GM12878 (cell line): ENCODE measurements at regions not wholly inside any gene's neighbourhood (a gene's known extent, or its start where the extent isn't known, plus 50 kb on each side); places are given as distances from the start of the nearest gene placed in this dataset.

Experiments
- ATAC-seq: fragments of 200-7000 bp; cut with Tn5 transposase; 3 replicates; pipeline ENCODE4 v1.9.1; 2020; ENCODE audit warnings: mild to moderate bottlenecking, moderate library complexity
- BruUV-seq: library from RNA; stranded (reverse); fragments of 400-500 nt; replicated peaks from 2 replicates; lab custom pipeline; 2021; lab: Mats Ljungman, UMichigan
- CTCF ChIA-PET: fragments of 300-600 bp; sonication (Branson Sonifier 250); formaldehyde crosslinking; extraction: SDS; loops from one replicate; lab custom pipeline; 2021; ENCODE audit warnings: inconsistent platforms; lab: Yijun Ruan, JAX
- POLR2A ChIA-PET: fragments of 350-600 bp; formaldehyde crosslinking; extraction: SDS; loops from one replicate; lab custom pipeline; 2021; ENCODE audit warnings: inconsistent platforms; lab: Charles Lee
- RAD21 ChIA-PET: fragments of 300-600 bp; sonication (Branson Sonifier 250); formaldehyde crosslinking; loops from one replicate; lab custom pipeline; 2023; ENCODE audit warnings: antibody characterized with exemption; ENCODE audit not compliant: unreplicated experiment; lab: Charles Lee
- SMC1A ChIA-PET: fragments of 300-600 bp; sonication (Branson Sonifier 250); formaldehyde crosslinking; loops from one replicate; lab custom pipeline; 2023; ENCODE audit not compliant: unreplicated experiment, uncharacterized antibody; lab: Charles Lee
- DNase-seq: peaks from one replicate; pipeline ENCODE4 v3.0.0-alpha.2; 2011; ENCODE audit warnings: low read depth, low spot score
- FAIRE-seq: peaks from 3 replicates; lab custom pipeline; 2011; peaks lifted over from hg19 to GRCh38; lab: Jason Lieb, UNC
- H2AFZ ChIP-seq: 2 replicates; pipeline ENCODE4 v1.6.0; 2011; ENCODE audit warnings: low read depth, low read length, control low read depth; ENCODE audit not compliant: control insufficient read depth
- H3K27ac ChIP-seq: 2 replicates; pipeline ENCODE4 v1.5.1; 2011; ENCODE audit warnings: control low read depth; ENCODE audit not compliant: control insufficient read depth, insufficient read depth
- H3K27me3 ChIP-seq, 2 experiments: replicated peaks in 1 of 2; 2 replicates each; pipeline versions ENCODE4 v1.6.0 to v1.6.1; 2011; ENCODE audit warnings: low read length in 1 of 2; ENCODE audit not compliant: control insufficient read depth in 2 of 2, insufficient read depth in 2 of 2
- H3K36me3 ChIP-seq, 2 experiments: 2 replicates each; pipeline ENCODE4 v1.5.1; 2011; ENCODE audit warnings: low read length in 1 of 2; ENCODE audit not compliant: control insufficient read depth in 2 of 2, insufficient read depth in 2 of 2
- H3K4me1 ChIP-seq: 2 replicates; pipeline ENCODE4 v1.6.1; 2011; ENCODE audit warnings: mild to moderate bottlenecking, low read length, moderate library complexity, mixed read lengths; ENCODE audit not compliant: control insufficient read depth, insufficient read depth
- H3K4me2 ChIP-seq: 2 replicates; pipeline ENCODE4 v1.6.0; 2011; ENCODE audit warnings: control low read depth; ENCODE audit not compliant: control insufficient read depth, insufficient read depth
- H3K4me3 ChIP-seq: fragments of 200-600 bp; sonication (generic); 2 replicates; pipeline ENCODE4 v1.5.1; 2016
- H3K79me2 ChIP-seq: 2 replicates; pipeline ENCODE4 v1.6.0; 2011; ENCODE audit warnings: low read length; ENCODE audit not compliant: control insufficient read depth, insufficient read depth
- H3K9ac ChIP-seq: 2 replicates; pipeline ENCODE4 v1.8.0; 2011; ENCODE audit warnings: low read length, control low read depth, mixed read lengths; ENCODE audit not compliant: control insufficient read depth, insufficient read depth
- H3K9me3 ChIP-seq: replicated peaks from 3 replicates; pipeline ENCODE4 v1.5.1; 2011; ENCODE audit warnings: mild to moderate bottlenecking, low read length; ENCODE audit not compliant: control insufficient read depth, insufficient read depth
- H4K20me1 ChIP-seq: 2 replicates; pipeline ENCODE4 v1.6.0; 2011; ENCODE audit not compliant: control insufficient read depth, insufficient read depth
- ATF7 ChIP-seq: fragments of 450-650 bp; IDR thresholded peaks from 2 replicates; pipeline ENCODE4 v1.6.1; 2016; ENCODE audit warnings: low read depth, mild to moderate bottlenecking
- BRCA1 ChIP-seq: IDR thresholded peaks from 2 replicates; pipeline ENCODE4 v1.6.1; 2011; ENCODE audit warnings: low read depth, low read length, improper control_type of control experiment
- CEBPZ ChIP-seq: fragments of 150-350 bp; IDR thresholded peaks from 2 replicates; pipeline ENCODE4 v1.6.1; 2016; ENCODE audit warnings: low read depth, low read length
- CHD2 ChIP-seq: IDR thresholded peaks from 2 replicates; pipeline ENCODE4 v1.6.1; 2011; ENCODE audit warnings: low read depth, low read length, improper control_type of control experiment, borderline replicate concordance
- FOXK2 ChIP-seq: fragments of 450-650 bp; IDR thresholded peaks from 2 replicates; pipeline ENCODE4 v1.6.1; 2017; ENCODE audit warnings: mild to moderate bottlenecking, moderate library complexity
- IRF4 ChIP-seq: IDR thresholded peaks from 2 replicates; pipeline ENCODE4 v1.6.1; 2011; ENCODE audit warnings: low read depth, low read length
- POU2F2 ChIP-seq: IDR thresholded peaks from 3 replicates; pipeline ENCODE4 v1.6.1; 2011; ENCODE audit warnings: low read depth, mild to moderate bottlenecking, low read length, borderline replicate concordance
- WGBS: methylation state at CpG from one replicate; pipeline ENCODE4 v1.1.6; 2016; ENCODE audit warnings: low lambda C conversion rate; ENCODE audit not compliant: insufficient replicate concordance, insufficient coverage; ENCODE audit errors: missing lambda C conversion rate; 5-methylcytosine and 5-hydroxymethylcytosine counted together
- in situ Hi-C: fragments of 300-500 bp; cut with MboI; formaldehyde crosslinking; loops from 9 replicates; pipeline ENCODE4 v1.14.3; 2018; ENCODE audit warnings: mixed read lengths
- intact Hi-C: fragments of 100-400 bp; cut with micrococcal nuclease; formaldehyde crosslinking; loops from one replicate; pipeline ENCODE4 v1.14.2; 2022; ENCODE audit not compliant: unreplicated experiment
- TF ChIP-seq, protein P1 (sequence below): IDR thresholded peaks from 2 replicates; pipeline ENCODE4 v1.6.1; 2012; ENCODE audit warnings: low read depth, low read length, improper control_type of control experiment
- TF ChIP-seq, protein P2 (sequence below): fragments of 450-650 bp; IDR thresholded peaks from 2 replicates; pipeline ENCODE4 v1.6.1; 2017; ENCODE audit warnings: mild to moderate bottlenecking, low read depth, inconsistent platforms; ENCODE audit not compliant: poor library complexity, severe bottlenecking
- TF ChIP-seq, protein P3 (sequence below): fragments of 450-650 bp; IDR thresholded peaks from 2 replicates; pipeline ENCODE4 v1.6.1; 2016; ENCODE audit warnings: mild to moderate bottlenecking

GRCh38 chr16:47984669-47985068 lies 171.1 kb downstream of the ABCC12 start:
- BruUV-seq, result no TSS peak
- H3K4me3 ChIP-seq, result no peak overlapping the region
- CTCF ChIA-PET, result no interaction called here
- H3K36me3 ChIP-seq, result no peaks in the 10 kb centered on the region
- no peaks in the 10 kb centered on the region for H3K9me3 ChIP-seq
- TF ChIP-seq, protein P1, sequence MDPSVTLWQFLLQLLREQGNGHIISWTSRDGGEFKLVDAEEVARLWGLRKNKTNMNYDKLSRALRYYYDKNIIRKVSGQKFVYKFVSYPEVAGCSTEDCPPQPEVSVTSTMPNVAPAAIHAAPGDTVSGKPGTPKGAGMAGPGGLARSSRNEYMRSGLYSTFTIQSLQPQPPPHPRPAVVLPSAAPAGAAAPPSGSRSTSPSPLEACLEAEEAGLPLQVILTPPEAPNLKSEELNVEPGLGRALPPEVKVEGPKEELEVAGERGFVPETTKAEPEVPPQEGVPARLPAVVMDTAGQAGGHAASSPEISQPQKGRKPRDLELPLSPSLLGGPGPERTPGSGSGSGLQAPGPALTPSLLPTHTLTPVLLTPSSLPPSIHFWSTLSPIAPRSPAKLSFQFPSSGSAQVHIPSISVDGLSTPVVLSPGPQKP, result no peak
- no peak for TF ChIP-seq POU2F2
- no peak overlapping the region for H3K9ac ChIP-seq
- no peak for DNase-seq
- no peaks in the 10 kb centered on the region for H3K4me1 ChIP-seq
- H4K20me1 ChIP-seq, result no peaks in the 10 kb centered on the region
- intact Hi-C loops (no loop called here), in situ Hi-C loops (no loop called here)
- H2AFZ ChIP-seq, result no peak overlapping the region
- SMC1A ChIA-PET, result no interaction called here
- FAIRE-seq, result no peak
- H3K27ac ChIP-seq, result no peak overlapping the region
- POLR2A ChIA-PET, result no interaction called here
- no peak for ATAC-seq
- H3K79me2 ChIP-seq, result no peaks in the 10 kb centered on the region
- RAD21 ChIA-PET, result no interaction called here
- H3K4me2 ChIP-seq, result no peak overlapping the region
- H3K27me3 ChIP-seq, result no peaks in the 10 kb centered on the region

DNA sequence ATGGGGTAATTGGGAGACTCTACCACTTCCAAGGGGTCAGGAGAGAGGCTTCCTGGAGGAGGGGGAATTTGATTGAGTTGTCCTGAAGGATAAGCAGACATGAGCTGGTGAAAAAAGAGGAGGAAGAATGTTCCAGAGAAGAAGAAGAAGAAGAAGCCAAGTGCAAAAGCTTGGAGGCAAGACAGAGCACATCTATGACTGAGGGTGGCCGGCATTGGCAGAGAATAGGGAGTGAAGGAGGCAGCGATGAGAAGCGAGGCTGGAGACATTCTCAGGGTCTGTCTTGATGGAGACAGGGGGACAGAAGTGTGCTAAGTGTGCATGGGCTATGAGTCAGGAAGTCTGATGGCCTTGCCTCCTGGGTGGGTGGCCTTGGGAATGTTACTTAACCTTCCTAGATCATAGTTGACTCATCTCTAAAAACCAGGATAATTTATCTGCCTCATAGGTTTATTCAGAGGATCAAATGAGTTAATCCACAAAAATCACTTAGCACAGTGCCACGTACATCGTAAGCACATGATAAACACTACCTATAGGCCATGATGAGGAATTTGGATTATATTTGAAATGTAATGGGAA lies 171.7 kb downstream of the ABCC12 start:
- ChIA-PET POLR2A (no interaction called here), CTCF (no interaction called here), RAD21 (no interaction called here), SMC1A (no interaction called here)
- Histone ChIP-seq H3K4me2 (no peak overlapping the region), H3K4me1 (no peaks in the 10 kb centered on the region), H3K9ac (no peak overlapping the region), H3K9me3 (no peaks in the 10 kb centered on the region), H3K36me3 (no peaks in the 10 kb centered on the region), H3K27ac (no peak overlapping the region), H3K27me3 (no peaks in the 10 kb centered on the region), H3K79me2 (no peaks in the 10 kb centered on the region), H2AFZ (no peak overlapping the region), H4K20me1 (no peaks in the 10 kb centered on the region), H3K4me3 (no peak overlapping the region)
- in situ Hi-C loops (no loop called here), intact Hi-C loops (no loop called here)
- DNase-seq, result no peak
- WGBS, result 42% methylated on average over 5 of the region's 5 CpGs
- no TSS peak for BruUV-seq
- ATAC-seq, result no peak
- no peak for FAIRE-seq
- TF ChIP-seq FOXK2 (no peak), BRCA1 (no peak), CHD2 (no peak), ATF7 (no peak), CEBPZ (no peak), IRF4 (no peak)
- TF ChIP-seq, protein P2, sequence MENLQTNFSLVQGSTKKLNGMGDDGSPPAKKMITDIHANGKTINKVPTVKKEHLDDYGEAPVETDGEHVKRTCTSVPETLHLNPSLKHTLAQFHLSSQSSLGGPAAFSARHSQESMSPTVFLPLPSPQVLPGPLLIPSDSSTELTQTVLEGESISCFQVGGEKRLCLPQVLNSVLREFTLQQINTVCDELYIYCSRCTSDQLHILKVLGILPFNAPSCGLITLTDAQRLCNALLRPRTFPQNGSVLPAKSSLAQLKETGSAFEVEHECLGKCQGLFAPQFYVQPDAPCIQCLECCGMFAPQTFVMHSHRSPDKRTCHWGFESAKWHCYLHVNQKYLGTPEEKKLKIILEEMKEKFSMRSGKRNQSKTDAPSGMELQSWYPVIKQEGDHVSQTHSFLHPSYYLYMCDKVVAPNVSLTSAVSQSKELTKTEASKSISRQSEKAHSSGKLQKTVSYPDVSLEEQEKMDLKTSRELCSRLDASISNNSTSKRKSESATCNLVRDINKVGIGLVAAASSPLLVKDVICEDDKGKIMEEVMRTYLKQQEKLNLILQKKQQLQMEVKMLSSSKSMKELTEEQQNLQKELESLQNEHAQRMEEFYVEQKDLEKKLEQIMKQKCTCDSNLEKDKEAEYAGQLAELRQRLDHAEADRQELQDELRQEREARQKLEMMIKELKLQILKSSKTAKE, result no peak
- TF ChIP-seq, protein P3, sequence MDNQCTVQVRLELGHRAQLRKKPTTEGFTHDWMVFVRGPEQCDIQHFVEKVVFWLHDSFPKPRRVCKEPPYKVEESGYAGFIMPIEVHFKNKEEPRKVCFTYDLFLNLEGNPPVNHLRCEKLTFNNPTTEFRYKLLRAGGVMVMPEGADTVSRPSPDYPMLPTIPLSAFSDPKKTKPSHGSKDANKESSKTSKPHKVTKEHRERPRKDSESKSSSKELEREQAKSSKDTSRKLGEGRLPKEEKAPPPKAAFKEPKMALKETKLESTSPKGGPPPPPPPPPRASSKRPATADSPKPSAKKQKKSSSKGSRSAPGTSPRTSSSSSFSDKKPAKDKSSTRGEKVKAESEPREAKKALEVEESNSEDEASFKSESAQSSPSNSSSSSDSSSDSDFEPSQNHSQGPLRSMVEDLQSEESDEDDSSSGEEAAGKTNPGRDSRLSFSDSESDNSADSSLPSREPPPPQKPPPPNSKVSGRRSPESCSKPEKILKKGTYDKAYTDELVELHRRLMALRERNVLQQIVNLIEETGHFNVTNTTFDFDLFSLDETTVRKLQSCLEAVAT, result no peak
